ENCODE measurements at regions not wholly inside any gene's neighbourhood (a gene's known extent, or its start where the extent isn't known, plus 50 kb on each side); places are given as distances from the start of the nearest gene placed in this dataset.

GRCh38 chr1:201625226-201625761, 86.4 kb downstream of the NAV1 start:
- TF ChIP-seq CTCF (conservative IDR thresholded peaks at IDR 0.05; ENCODE audit: low read length) = no peak
- TF ChIP-seq EZH2phosphoT487 (IDR thresholded peaks at IDR 0.05; ENCODE audit: borderline replicate concordance, low read depth, low read length) = no peak

All from OCI-LY7 (cell line).